HL-60 (cell line): ENCODE measurements at regions not wholly inside any gene's neighbourhood (a gene's known extent, or its start where the extent isn't known, plus 50 kb on each side); places are given as distances from the start of the nearest gene placed in this dataset.

Experiments used
- GABPA ChIP-seq: IDR thresholded peaks from 2 replicates; pipeline ENCODE4 v1.6.1; 2012; ENCODE audit warnings: low read depth
- TF ChIP-seq, protein P1 (sequence below): IDR thresholded peaks from one replicate; pipeline ENCODE4 v1.5.1; 2011; ENCODE audit warnings: low read length, control low read depth, inconsistent platforms; ENCODE audit not compliant: insufficient read depth

DNA sequence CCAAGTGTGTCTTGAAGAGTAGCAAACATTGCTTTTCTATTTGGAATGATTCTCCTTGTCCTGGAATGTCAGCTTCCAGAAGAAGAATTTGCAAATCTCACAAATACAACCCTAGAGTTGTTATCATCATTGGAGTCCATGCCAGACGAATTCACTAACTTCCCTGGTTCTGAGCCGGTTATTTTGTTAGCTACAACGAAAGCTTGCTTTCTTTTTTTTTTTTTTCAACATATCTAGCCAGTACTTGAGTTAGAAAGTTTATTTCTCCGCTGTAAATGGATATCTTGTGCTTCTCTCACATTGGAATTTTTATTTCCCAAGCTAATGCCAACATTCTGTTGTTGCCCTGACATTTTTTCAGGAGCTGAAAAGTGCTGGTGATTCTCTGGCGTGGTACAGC lies 138.1 kb upstream of the POM121L12 start:
- TF ChIP-seq, protein P1, sequence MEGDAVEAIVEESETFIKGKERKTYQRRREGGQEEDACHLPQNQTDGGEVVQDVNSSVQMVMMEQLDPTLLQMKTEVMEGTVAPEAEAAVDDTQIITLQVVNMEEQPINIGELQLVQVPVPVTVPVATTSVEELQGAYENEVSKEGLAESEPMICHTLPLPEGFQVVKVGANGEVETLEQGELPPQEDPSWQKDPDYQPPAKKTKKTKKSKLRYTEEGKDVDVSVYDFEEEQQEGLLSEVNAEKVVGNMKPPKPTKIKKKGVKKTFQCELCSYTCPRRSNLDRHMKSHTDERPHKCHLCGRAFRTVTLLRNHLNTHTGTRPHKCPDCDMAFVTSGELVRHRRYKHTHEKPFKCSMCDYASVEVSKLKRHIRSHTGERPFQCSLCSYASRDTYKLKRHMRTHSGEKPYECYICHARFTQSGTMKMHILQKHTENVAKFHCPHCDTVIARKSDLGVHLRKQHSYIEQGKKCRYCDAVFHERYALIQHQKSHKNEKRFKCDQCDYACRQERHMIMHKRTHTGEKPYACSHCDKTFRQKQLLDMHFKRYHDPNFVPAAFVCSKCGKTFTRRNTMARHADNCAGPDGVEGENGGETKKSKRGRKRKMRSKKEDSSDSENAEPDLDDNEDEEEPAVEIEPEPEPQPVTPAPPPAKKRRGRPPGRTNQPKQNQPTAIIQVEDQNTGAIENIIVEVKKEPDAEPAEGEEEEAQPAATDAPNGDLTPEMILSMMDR = no peak
- no peak for TF ChIP-seq GABPA
